ENCODE measurements at regions not wholly inside any gene's neighbourhood (a gene's known extent, or its start where the extent isn't known, plus 50 kb on each side); places are given as distances from the start of the nearest gene placed in this dataset.

GRCh38 chr2:237190966-237191713, 105.5 kb downstream of the COPS8 start:
- no peak for DNase-seq (ENCODE audit: low read depth, low spot score)

GRCh38 chr2:237191714-237192081, 106.0 kb downstream of the COPS8 start:
- Histone ChIP-seq H3K36me3 (ENCODE audit: insufficient read depth, insufficient read length, low read length) (no peaks in the 10 kb centered on the region), H3K27me3 (ENCODE audit: insufficient read depth, insufficient read length) (no peaks in the 10 kb centered on the region), H3K4me1 (ENCODE audit: insufficient read depth, insufficient read length) (peaks cover 8% of the 10 kb centered on the region), H3K9me3 (ENCODE audit: insufficient read depth, low read length) (no peaks in the 10 kb centered on the region), H3K4me3 (ENCODE audit: insufficient read length, low read depth) (no peak overlapping the region), H3K9ac (ENCODE audit: insufficient read length, low read depth) (no peak overlapping the region)
- TF ChIP-seq SUZ12 (IDR thresholded peaks at IDR 0.05; ENCODE audit: extremely low read depth, insufficient read depth, insufficient read length) (no peak), ZNF274 (IDR thresholded peaks at IDR 0.05; ENCODE audit: low read depth, low read length) (no peak), YY1 (IDR thresholded peaks at IDR 0.05; ENCODE audit: insufficient read depth, insufficient read length) (no peak)
- DNase-seq (ENCODE audit: low read depth, low spot score) = no peak

More at GRCh38 chr2:237190966-237191713, 105.5 kb downstream of the COPS8 start:
- no peaks in the 10 kb centered on the region for H3K36me3 ChIP-seq (ENCODE audit: insufficient read depth, insufficient read length, low read length)
- no peaks in the 10 kb centered on the region for H3K9me3 ChIP-seq (ENCODE audit: insufficient read depth, low read length)
- no peaks in the 10 kb centered on the region for H3K27me3 ChIP-seq (ENCODE audit: insufficient read depth, insufficient read length)
- no peak overlapping the region for H3K9ac ChIP-seq (ENCODE audit: insufficient read length, low read depth)
- H3K4me1 ChIP-seq (ENCODE audit: insufficient read depth, insufficient read length) = peaks cover 6% of the 10 kb centered on the region
- TF ChIP-seq YY1 (IDR thresholded peaks at IDR 0.05; ENCODE audit: insufficient read depth, insufficient read length) = no peak
- no peak for TF ChIP-seq SUZ12 (IDR thresholded peaks at IDR 0.05; ENCODE audit: extremely low read depth, insufficient read depth, insufficient read length)
- no peak for TF ChIP-seq ZNF274 (IDR thresholded peaks at IDR 0.05; ENCODE audit: low read depth, low read length)
- no peak overlapping the region for H3K4me3 ChIP-seq (ENCODE audit: insufficient read length, low read depth)

DNA sequence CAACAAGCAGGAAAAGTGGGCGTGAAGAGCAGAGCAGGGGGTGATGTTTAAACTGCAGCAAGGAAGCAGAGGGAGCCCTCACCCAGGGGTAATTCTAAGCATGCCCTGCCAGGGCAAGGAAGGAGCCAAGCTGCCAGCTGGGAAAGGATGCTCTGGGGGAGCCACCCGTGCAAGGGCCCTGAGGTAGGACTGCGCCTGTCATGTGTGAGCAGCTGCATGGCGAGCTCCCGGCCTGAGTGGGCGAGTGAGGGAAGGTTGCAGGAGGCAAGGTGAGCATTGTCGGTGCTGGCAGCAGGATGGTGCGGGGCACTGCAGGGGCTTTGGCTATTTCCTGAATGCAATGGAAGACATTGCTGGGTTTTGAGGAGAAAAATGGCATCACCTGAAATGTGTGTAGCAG, 107.2 kb downstream of the COPS8 start:
- Histone ChIP-seq H3K4me3 (ENCODE audit: insufficient read length, low read depth) (no peak overlapping the region), H3K9me3 (ENCODE audit: insufficient read depth, low read length) (no peaks in the 10 kb centered on the region), H3K27me3 (ENCODE audit: insufficient read depth, insufficient read length) (no peaks in the 10 kb centered on the region), H3K9ac (ENCODE audit: insufficient read length, low read depth) (no peak overlapping the region), H3K36me3 (ENCODE audit: insufficient read depth, insufficient read length, low read length) (no peaks in the 10 kb centered on the region), H3K4me1 (ENCODE audit: insufficient read depth, insufficient read length) (peaks cover 13% of the 10 kb centered on the region)
- TF ChIP-seq YY1 (IDR thresholded peaks at IDR 0.05; ENCODE audit: insufficient read depth, insufficient read length) (no peak), SUZ12 (IDR thresholded peaks at IDR 0.05; ENCODE audit: extremely low read depth, insufficient read depth, insufficient read length) (no peak), ZNF274 (IDR thresholded peaks at IDR 0.05; ENCODE audit: low read depth, low read length) (no peak)
- no peak for DNase-seq (ENCODE audit: low read depth, low spot score)

- DNase-seq (ENCODE audit: low read depth, low spot score) = no peak
- Histone ChIP-seq H3K9ac (ENCODE audit: insufficient read length, low read depth) (no peak overlapping the region), H3K27me3 (ENCODE audit: insufficient read depth, insufficient read length) (no peaks in the 10 kb centered on the region), H3K4me3 (ENCODE audit: insufficient read length, low read depth) (no peak overlapping the region), H3K9me3 (ENCODE audit: insufficient read depth, low read length) (no peaks in the 10 kb centered on the region), H3K36me3 (ENCODE audit: insufficient read depth, insufficient read length, low read length) (no peaks in the 10 kb centered on the region), H3K4me1 (ENCODE audit: insufficient read depth, insufficient read length) (peaks cover 13% of the 10 kb centered on the region)
- TF ChIP-seq ZNF274 (IDR thresholded peaks at IDR 0.05; ENCODE audit: low read depth, low read length) (no peak), SUZ12 (IDR thresholded peaks at IDR 0.05; ENCODE audit: extremely low read depth, insufficient read depth, insufficient read length) (no peak), YY1 (IDR thresholded peaks at IDR 0.05; ENCODE audit: insufficient read depth, insufficient read length) (no peak)
Observed at GRCh38 chr2:237193436-237193835, 107.7 kb downstream of the COPS8 start.

GRCh38 chr2:237194081-237194480, 108.4 kb downstream of the COPS8 start:
- H3K27me3 ChIP-seq (ENCODE audit: insufficient read depth, insufficient read length) = no peaks in the 10 kb centered on the region
- no peak overlapping the region for H3K9ac ChIP-seq (ENCODE audit: insufficient read length, low read depth)
- TF ChIP-seq ZNF274 (IDR thresholded peaks at IDR 0.05; ENCODE audit: low read depth, low read length) = no peak
- TF ChIP-seq YY1 (IDR thresholded peaks at IDR 0.05; ENCODE audit: insufficient read depth, insufficient read length) = no peak
- no peak for TF ChIP-seq SUZ12 (IDR thresholded peaks at IDR 0.05; ENCODE audit: extremely low read depth, insufficient read depth, insufficient read length)
- H3K4me3 ChIP-seq (ENCODE audit: insufficient read length, low read depth) = no peak overlapping the region
- H3K4me1 ChIP-seq (ENCODE audit: insufficient read depth, insufficient read length) = peaks cover 13% of the 10 kb centered on the region
- DNase-seq (ENCODE audit: low read depth, low spot score) = no peak
- H3K9me3 ChIP-seq (ENCODE audit: insufficient read depth, low read length) = no peaks in the 10 kb centered on the region
- no peaks in the 10 kb centered on the region for H3K36me3 ChIP-seq (ENCODE audit: insufficient read depth, insufficient read length, low read length)

DNA sequence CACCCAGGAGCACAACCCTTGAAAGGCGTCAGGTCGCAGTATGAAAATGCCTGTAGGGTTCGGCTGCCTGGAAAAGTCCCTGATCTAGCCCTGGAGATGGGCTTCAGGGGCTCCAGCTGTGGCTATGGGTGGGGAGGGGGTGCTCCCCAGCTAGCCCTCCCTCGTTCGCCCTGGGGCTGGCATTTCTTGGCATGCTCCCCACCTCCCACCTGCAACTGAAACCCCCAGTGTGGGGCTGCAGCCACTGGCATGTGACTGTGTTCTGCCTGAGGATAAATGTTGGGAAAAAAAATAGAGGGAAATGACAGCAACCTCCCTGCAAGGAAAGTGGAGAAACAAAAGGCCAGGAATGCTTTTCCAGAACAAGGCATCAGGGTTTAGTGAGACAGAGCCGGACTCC, 109.2 kb downstream of the COPS8 start:
- TF ChIP-seq YY1 (IDR thresholded peaks at IDR 0.05; ENCODE audit: insufficient read depth, insufficient read length) = no peak
- no peak for TF ChIP-seq SUZ12 (IDR thresholded peaks at IDR 0.05; ENCODE audit: extremely low read depth, insufficient read depth, insufficient read length)
- TF ChIP-seq ZNF274 (IDR thresholded peaks at IDR 0.05; ENCODE audit: low read depth, low read length) = no peak
- Histone ChIP-seq H3K9ac (ENCODE audit: insufficient read length, low read depth) (no peak overlapping the region), H3K4me3 (ENCODE audit: insufficient read length, low read depth) (no peak overlapping the region), H3K27me3 (ENCODE audit: insufficient read depth, insufficient read length) (no peaks in the 10 kb centered on the region), H3K4me1 (ENCODE audit: insufficient read depth, insufficient read length) (peaks cover 16% of the 10 kb centered on the region), H3K36me3 (ENCODE audit: insufficient read depth, insufficient read length, low read length) (no peaks in the 10 kb centered on the region), H3K9me3 (ENCODE audit: insufficient read depth, low read length) (peaks cover 7% of the 10 kb centered on the region; the same call in 1 of the 2 replicates)
- DNase-seq (ENCODE audit: low read depth, low spot score) = no peak

DNA sequence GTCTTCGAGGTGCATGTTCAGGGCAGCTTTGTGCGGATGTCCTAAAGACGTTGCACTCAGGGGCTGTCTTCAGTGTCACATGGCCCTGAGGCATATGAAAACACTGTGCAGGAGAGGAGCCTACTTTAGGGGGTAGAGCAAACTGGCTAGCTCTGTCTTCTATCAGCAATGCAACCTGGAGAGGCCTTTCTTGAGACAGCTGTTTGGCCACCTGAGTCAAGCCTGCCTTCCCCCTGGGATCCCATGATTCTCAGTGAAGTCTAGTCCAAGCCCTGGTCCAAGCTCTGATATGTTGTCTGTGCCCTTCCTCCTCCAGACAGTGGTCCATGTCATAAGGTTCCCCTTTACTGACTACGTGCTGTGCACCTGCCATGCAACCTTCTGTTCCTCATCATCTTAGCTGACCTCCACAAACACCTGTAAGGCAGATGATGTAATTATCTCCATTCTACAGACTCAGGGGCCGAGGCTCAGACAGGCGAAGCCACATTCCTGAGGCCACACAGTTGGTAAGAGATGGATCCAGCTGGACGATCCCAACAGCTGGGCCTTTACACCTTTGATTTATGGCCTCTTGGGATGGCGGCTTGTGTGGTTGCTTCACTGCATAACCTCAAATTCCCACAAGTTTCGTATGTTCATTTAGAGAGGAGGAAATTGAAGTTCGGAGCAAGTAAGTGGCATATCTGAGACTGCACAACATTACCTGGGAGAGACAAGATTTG, 109.9 kb downstream of the COPS8 start:
- no peaks in the 10 kb centered on the region for H3K36me3 ChIP-seq (ENCODE audit: insufficient read depth, insufficient read length, low read length)
- TF ChIP-seq YY1 (IDR thresholded peaks at IDR 0.05; ENCODE audit: insufficient read depth, insufficient read length) (no peak), ZNF274 (IDR thresholded peaks at IDR 0.05; ENCODE audit: low read depth, low read length) (no peak), SUZ12 (IDR thresholded peaks at IDR 0.05; ENCODE audit: extremely low read depth, insufficient read depth, insufficient read length) (no peak)
- no peak for DNase-seq (ENCODE audit: low read depth, low spot score)
- peaks cover 13% of the 10 kb centered on the region; the same call in 1 of the 2 replicates for H3K9me3 ChIP-seq (ENCODE audit: insufficient read depth, low read length)
- peaks cover 20% of the 10 kb centered on the region for H3K4me1 ChIP-seq (ENCODE audit: insufficient read depth, insufficient read length)
- no peak overlapping the region for H3K9ac ChIP-seq (ENCODE audit: insufficient read length, low read depth)
- H3K27me3 ChIP-seq (ENCODE audit: insufficient read depth, insufficient read length) = no peaks in the 10 kb centered on the region
- H3K4me3 ChIP-seq (ENCODE audit: insufficient read length, low read depth) = no peak overlapping the region

Measured in NT2/D1 (cell line).